B cell (primary cell): ENCODE measurements at regions not wholly inside any gene's neighbourhood (a gene's known extent, or its start where the extent isn't known, plus 50 kb on each side); places are given as distances from the start of the nearest gene placed in this dataset.

Source experiments
- EZH2 ChIP-seq: IDR thresholded peaks from 2 replicates; pipeline ENCODE4 v1.6.1; 2012; ENCODE audit warnings: borderline replicate concordance, low read depth, mild to moderate bottlenecking, moderate library complexity, low read length; ENCODE audit not compliant: insufficient read depth, poor library complexity, severe bottlenecking
- TF ChIP-seq, protein P1 (sequence below): fragments of 200-600 bp; IDR thresholded peaks from one replicate; pipeline ENCODE4 v1.8.0; 2022; ENCODE audit warnings: antibody characterized with exemption, mild to moderate bottlenecking

GRCh38 chr1:163983097-163983496, 575.9 kb upstream of the PBX1 start:
- TF ChIP-seq, protein P1, sequence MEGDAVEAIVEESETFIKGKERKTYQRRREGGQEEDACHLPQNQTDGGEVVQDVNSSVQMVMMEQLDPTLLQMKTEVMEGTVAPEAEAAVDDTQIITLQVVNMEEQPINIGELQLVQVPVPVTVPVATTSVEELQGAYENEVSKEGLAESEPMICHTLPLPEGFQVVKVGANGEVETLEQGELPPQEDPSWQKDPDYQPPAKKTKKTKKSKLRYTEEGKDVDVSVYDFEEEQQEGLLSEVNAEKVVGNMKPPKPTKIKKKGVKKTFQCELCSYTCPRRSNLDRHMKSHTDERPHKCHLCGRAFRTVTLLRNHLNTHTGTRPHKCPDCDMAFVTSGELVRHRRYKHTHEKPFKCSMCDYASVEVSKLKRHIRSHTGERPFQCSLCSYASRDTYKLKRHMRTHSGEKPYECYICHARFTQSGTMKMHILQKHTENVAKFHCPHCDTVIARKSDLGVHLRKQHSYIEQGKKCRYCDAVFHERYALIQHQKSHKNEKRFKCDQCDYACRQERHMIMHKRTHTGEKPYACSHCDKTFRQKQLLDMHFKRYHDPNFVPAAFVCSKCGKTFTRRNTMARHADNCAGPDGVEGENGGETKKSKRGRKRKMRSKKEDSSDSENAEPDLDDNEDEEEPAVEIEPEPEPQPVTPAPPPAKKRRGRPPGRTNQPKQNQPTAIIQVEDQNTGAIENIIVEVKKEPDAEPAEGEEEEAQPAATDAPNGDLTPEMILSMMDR, result no peak
- TF ChIP-seq EZH2, result no peak
